A549 (cell line): ENCODE measurements at regions not wholly inside any gene's neighbourhood (a gene's known extent, or its start where the extent isn't known, plus 50 kb on each side); places are given as distances from the start of the nearest gene placed in this dataset.

Experiments
- CTCF ChIP-seq: fragments of >200 bp; sonication (Bioruptor Twin); formaldehyde crosslinking; IDR thresholded peaks from 3 replicates; pipeline ENCODE4 v1.5.1; 2016
- EHMT2 ChIP-seq: fragments of 200-600 bp; sonication (generic); IDR thresholded peaks from 2 replicates; pipeline ENCODE4 v1.6.1; 2016; ENCODE audit warnings: antibody characterized with exemption, low read depth, mild to moderate bottlenecking, moderate library complexity
- REST ChIP-seq: fragments of 200-600 bp; sonication (generic); IDR thresholded peaks from 2 replicates; pipeline ENCODE4 v1.6.1; 2016; ENCODE audit warnings: antibody characterized with exemption, mild to moderate bottlenecking, moderate library complexity

GRCh38 chr7:130789436-130789835 is 55.4 kb upstream of the KLF14 start:
- TF ChIP-seq CTCF: no peak
- TF ChIP-seq REST: no peak
- TF ChIP-seq EHMT2: no peak
